Liver (tissue), 7 donors: ENCODE measurements at regions not wholly inside any gene's neighbourhood (a gene's known extent, or its start where the extent isn't known, plus 50 kb on each side); places are given as distances from the start of the nearest gene placed in this dataset.
"Not testable (repeated sequence)": the region's sequence is repeated elsewhere in the genome, so short reads cannot be mapped to it uniquely, and the experiment has no call there.

ENCODE experiments used
- DNase-seq: peaks from one replicate; pipeline ENCODE4 v3.0.0-alpha.2; 2017; ENCODE audit warnings: low spot score
- H3K27ac ChIP-seq, 2 donors: one replicate each; pipeline ENCODE4 v1.7.0; 2013; ENCODE audit warnings: inconsistent platforms in 2 of 2, low read length in 2 of 2, control low read depth in 1 of 2, low read depth in 1 of 2, mild to moderate bottlenecking in 1 of 2
- H3K27me3 ChIP-seq, 4 donors: one replicate each; pipeline versions ENCODE4 v1.6.1 to v1.7.0; 2013; ENCODE audit warnings: low read length in 3 of 4, inconsistent platforms in 1 of 4, mild to moderate bottlenecking in 1 of 4, moderate library complexity in 1 of 4; ENCODE audit not compliant: control insufficient read depth in 4 of 4, insufficient read depth in 4 of 4
- H3K36me3 ChIP-seq, 4 donors: one replicate each; pipeline versions ENCODE4 v1.6.1 to v1.7.0; 2013; ENCODE audit warnings: low read length in 3 of 4, mild to moderate bottlenecking in 3 of 4, low read depth in 1 of 4, moderate library complexity in 1 of 4; ENCODE audit not compliant: control insufficient read depth in 4 of 4, insufficient read depth in 3 of 4
- H3K4me1 ChIP-seq, 4 donors: one replicate each; pipeline versions ENCODE4 v1.6.1 to v1.7.0; 2013; ENCODE audit warnings: low read length in 3 of 4, mild to moderate bottlenecking in 3 of 4, moderate library complexity in 1 of 4; ENCODE audit not compliant: control insufficient read depth in 4 of 4, insufficient read depth in 4 of 4
- H3K4me3 ChIP-seq, 3 donors: one replicate each; pipeline versions ENCODE4 v1.6.1 to v1.7.0; 2013; ENCODE audit warnings: low read length in 3 of 3, control low read depth in 1 of 3, low read depth in 1 of 3, mild to moderate bottlenecking in 1 of 3
- H3K9ac ChIP-seq, 2 donors: one replicate each; pipeline ENCODE4 v1.7.0; 2013; ENCODE audit warnings: low read length in 2 of 2, mild to moderate bottlenecking in 2 of 2, moderate library complexity in 2 of 2, control low read depth in 1 of 2, low read depth in 1 of 2
- H3K9me3 ChIP-seq, 4 donors: one replicate each; pipeline versions ENCODE4 v1.6.1 to v1.7.0; 2013; ENCODE audit warnings: low read length in 3 of 4; ENCODE audit not compliant: control insufficient read depth in 4 of 4
- EGR1 ChIP-seq, 2 donors: IDR thresholded peaks; 2 replicates each; pipeline ENCODE4 v1.6.1; 2016 to 2018; ENCODE audit warnings: antibody characterized with exemption in 2 of 2, low read depth in 2 of 2
- FOXA2 ChIP-seq: IDR thresholded peaks from 2 replicates; pipeline ENCODE4 v1.6.1; 2016; ENCODE audit warnings: antibody characterized with exemption
- GABPA ChIP-seq, 2 donors: IDR thresholded peaks in 1 of 2; conservative IDR thresholded peaks in 1 of 2; 2 replicates each; pipeline ENCODE4 v1.6.1; 2016; ENCODE audit warnings: antibody characterized with exemption in 2 of 2, mild to moderate bottlenecking in 1 of 2, moderate library complexity in 1 of 2
- HNF4A ChIP-seq, 2 donors: conservative IDR thresholded peaks; 2 replicates each; pipeline ENCODE4 v1.6.1; 2016; ENCODE audit warnings: antibody characterized with exemption in 2 of 2, mild to moderate bottlenecking in 2 of 2
- MAX ChIP-seq: IDR thresholded peaks from 2 replicates; pipeline ENCODE4 v1.6.1; 2016; ENCODE audit warnings: antibody characterized with exemption
- NR2F2 ChIP-seq: IDR thresholded peaks from 2 replicates; pipeline ENCODE4 v1.6.1; 2016; ENCODE audit warnings: antibody characterized with exemption
- RXRA ChIP-seq, 2 donors: IDR thresholded peaks; 2 replicates each; pipeline ENCODE4 v1.6.1; 2017 to 2018; ENCODE audit warnings: antibody characterized with exemption in 2 of 2, mild to moderate bottlenecking in 1 of 2
- TAF1 ChIP-seq: conservative IDR thresholded peaks from 2 replicates; pipeline ENCODE4 v1.6.1; 2016; ENCODE audit warnings: antibody characterized with exemption, mild to moderate bottlenecking
- ZBTB33 ChIP-seq: IDR thresholded peaks from 2 replicates; pipeline ENCODE4 v1.6.1; 2016; ENCODE audit warnings: antibody characterized with exemption
- WGBS: extraction: QIAGEN DNeasy Blood & Tissue Kit; methylation state at CpG from one replicate; pipeline ENCODE4 v1.1.7; 2013; 5-methylcytosine and 5-hydroxymethylcytosine counted together
- TF ChIP-seq, protein P1 (sequence below): IDR thresholded peaks from 2 replicates; pipeline ENCODE4 v1.6.1; 2016; ENCODE audit warnings: antibody characterized with exemption, mild to moderate bottlenecking
- donor health status: healthy.
- donor health status: healthy.
- donor health status: healthy.
- donor health status: healthy.

DNA sequence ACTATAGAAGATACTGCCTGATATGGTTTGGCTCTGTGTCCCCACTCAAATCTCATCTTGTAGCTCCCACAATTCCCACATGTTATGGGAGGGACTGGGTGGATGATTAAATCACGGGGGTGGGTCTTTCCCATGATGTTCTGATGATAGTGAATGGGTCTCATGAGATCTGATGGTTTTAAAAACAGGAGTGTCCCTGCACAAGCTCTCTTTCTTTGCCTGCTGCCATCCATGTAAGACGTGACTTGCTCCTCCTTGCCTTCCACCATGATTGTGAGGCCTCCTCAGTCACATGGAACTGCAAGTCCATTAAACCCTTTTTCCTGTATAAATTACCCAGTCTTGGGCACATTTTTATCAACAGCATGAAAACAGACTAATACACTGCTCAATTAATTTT, 217.8 kb downstream of the FAM43A start:
- not testable (repeated sequence) for DNase-seq, H3K36me3 ChIP-seq, H3K27me3 ChIP-seq, H3K4me3 ChIP-seq, H3K9ac ChIP-seq, H3K27ac ChIP-seq, H3K4me1 ChIP-seq, H3K9me3 ChIP-seq
- WGBS, result 79% methylated on average over 2 of the region's 2 CpGs

- not testable (repeated sequence) for H3K4me1 ChIP-seq, DNase-seq, H3K4me3 ChIP-seq, H3K36me3 ChIP-seq, H3K27me3 ChIP-seq, H3K9me3 ChIP-seq, H3K9ac ChIP-seq, H3K27ac ChIP-seq
- WGBS, result 85% methylated on average over 3 of the region's 3 CpGs
These were observed 219.3 kb downstream of the FAM43A start for GRCh38 chr3:194904999-194905398.

GRCh38 chr3:194905696-194906095, 220.0 kb downstream of the FAM43A start:
- Histone ChIP-seq H3K27ac (no peak overlapping the region), H3K9ac (no peak overlapping the region), H3K27me3 (no peaks in the 10 kb centered on the region)

More at GRCh38 chr3:194905696-194906095, 220.0 kb downstream of the FAM43A start:
- Histone ChIP-seq H3K4me1 (peaks cover 0 to 6% (median 0%) of the 10 kb centered on the region in 4 donors), H3K4me3 (no peak overlapping the region), H3K9me3 (no peaks in the 10 kb centered on the region), H3K36me3 (no peaks in the 10 kb centered on the region)
- WGBS, result 97% methylated on average over 2 of the region's 2 CpGs
- no peak for DNase-seq
- TF ChIP-seq ZBTB33 (no peak), GABPA (IDR thresholded peaks at IDR 0.05 in 1 of 2, conservative IDR thresholded peaks at IDR 0.05 in 1 of 2) (no peak), TAF1 (no peak), RXRA (IDR thresholded peaks at IDR 0.05) (no peak), FOXA2 (no peak), NR2F2 (no peak), HNF4A (conservative IDR thresholded peaks at IDR 0.05) (no peak), MAX (no peak), EGR1 (IDR thresholded peaks at IDR 0.05; ENCODE audit: low read depth in 2 of 2) (no peak)
- TF ChIP-seq, protein P1, sequence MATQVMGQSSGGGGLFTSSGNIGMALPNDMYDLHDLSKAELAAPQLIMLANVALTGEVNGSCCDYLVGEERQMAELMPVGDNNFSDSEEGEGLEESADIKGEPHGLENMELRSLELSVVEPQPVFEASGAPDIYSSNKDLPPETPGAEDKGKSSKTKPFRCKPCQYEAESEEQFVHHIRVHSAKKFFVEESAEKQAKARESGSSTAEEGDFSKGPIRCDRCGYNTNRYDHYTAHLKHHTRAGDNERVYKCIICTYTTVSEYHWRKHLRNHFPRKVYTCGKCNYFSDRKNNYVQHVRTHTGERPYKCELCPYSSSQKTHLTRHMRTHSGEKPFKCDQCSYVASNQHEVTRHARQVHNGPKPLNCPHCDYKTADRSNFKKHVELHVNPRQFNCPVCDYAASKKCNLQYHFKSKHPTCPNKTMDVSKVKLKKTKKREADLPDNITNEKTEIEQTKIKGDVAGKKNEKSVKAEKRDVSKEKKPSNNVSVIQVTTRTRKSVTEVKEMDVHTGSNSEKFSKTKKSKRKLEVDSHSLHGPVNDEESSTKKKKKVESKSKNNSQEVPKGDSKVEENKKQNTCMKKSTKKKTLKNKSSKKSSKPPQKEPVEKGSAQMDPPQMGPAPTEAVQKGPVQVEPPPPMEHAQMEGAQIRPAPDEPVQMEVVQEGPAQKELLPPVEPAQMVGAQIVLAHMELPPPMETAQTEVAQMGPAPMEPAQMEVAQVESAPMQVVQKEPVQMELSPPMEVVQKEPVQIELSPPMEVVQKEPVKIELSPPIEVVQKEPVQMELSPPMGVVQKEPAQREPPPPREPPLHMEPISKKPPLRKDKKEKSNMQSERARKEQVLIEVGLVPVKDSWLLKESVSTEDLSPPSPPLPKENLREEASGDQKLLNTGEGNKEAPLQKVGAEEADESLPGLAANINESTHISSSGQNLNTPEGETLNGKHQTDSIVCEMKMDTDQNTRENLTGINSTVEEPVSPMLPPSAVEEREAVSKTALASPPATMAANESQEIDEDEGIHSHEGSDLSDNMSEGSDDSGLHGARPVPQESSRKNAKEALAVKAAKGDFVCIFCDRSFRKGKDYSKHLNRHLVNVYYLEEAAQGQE, result no peak
